HUES48 (cell line): ENCODE measurements at regions not wholly inside any gene's neighbourhood (a gene's known extent, or its start where the extent isn't known, plus 50 kb on each side); places are given as distances from the start of the nearest gene placed in this dataset.

Experiments used
- H3K27ac ChIP-seq: one replicate; pipeline ENCODE4 v1.7.0; 2013; ENCODE audit warnings: low read depth, low read length, inconsistent platforms
- H3K27me3 ChIP-seq: 2 replicates; pipeline ENCODE4 v1.6.1; 2013; ENCODE audit warnings: mild to moderate bottlenecking, low read length; ENCODE audit not compliant: control insufficient read depth, insufficient read depth
- H3K36me3 ChIP-seq: 2 replicates; pipeline ENCODE4 v1.6.1; 2013; ENCODE audit warnings: low read length; ENCODE audit not compliant: control insufficient read depth, insufficient read depth
- H3K4me1 ChIP-seq: 2 replicates; pipeline ENCODE4 v1.6.1; 2013; ENCODE audit warnings: mild to moderate bottlenecking, low read length; ENCODE audit not compliant: control insufficient read depth, insufficient read depth
- H3K4me3 ChIP-seq: 2 replicates; pipeline ENCODE4 v1.5.1; 2013; ENCODE audit warnings: mild to moderate bottlenecking, low read depth, low read length
- H3K9ac ChIP-seq: 2 replicates; pipeline ENCODE4 v1.6.1; 2013; ENCODE audit warnings: mild to moderate bottlenecking, low read depth, low read length, moderate library complexity
- H3K9me3 ChIP-seq: 2 replicates; pipeline ENCODE4 v1.6.1; 2013; ENCODE audit warnings: low read length; ENCODE audit not compliant: control insufficient read depth, insufficient read depth

- no peaks in the 10 kb centered on the region for H3K36me3 ChIP-seq
- peaks cover 16% of the 10 kb centered on the region; the same call in 1 of the 2 replicates for H3K4me1 ChIP-seq
- H3K27me3 ChIP-seq = no peaks in the 10 kb centered on the region
- H3K9ac ChIP-seq = no peak overlapping the region
- H3K9me3 ChIP-seq = no peaks in the 10 kb centered on the region
- no peak overlapping the region for H3K4me3 ChIP-seq
- H3K27ac ChIP-seq = no peak overlapping the region
Measured at GRCh38 chr3:118817748-118818165, 216.9 kb downstream of the IGSF11 start.

DNA sequence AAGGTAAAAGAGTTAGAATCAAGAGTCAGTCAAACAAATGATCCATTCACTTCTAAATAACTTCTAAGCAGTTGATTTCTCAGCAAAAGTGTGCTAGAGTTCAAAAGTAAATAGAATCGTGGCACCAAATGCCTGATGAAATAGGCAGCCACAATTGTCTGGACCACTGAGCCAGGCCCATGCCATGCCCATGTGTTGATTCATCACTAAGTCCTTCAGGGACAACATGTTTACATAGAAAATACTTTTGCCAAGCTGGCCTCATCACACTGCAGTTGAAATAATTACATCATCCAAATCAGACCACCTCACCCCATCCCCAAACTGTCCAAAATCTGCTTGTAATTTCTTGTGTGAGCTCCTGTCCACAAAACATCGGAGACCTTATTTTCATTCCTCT is 216.3 kb downstream of the IGSF11 start:
- H3K4me3 ChIP-seq = no peak overlapping the region
- H3K9ac ChIP-seq = no peak overlapping the region
- H3K4me1 ChIP-seq = peaks cover 16% of the 10 kb centered on the region; the same call in 1 of the 2 replicates
- H3K36me3 ChIP-seq = no peaks in the 10 kb centered on the region
- no peak overlapping the region for H3K27ac ChIP-seq
- no peaks in the 10 kb centered on the region for H3K27me3 ChIP-seq
- H3K9me3 ChIP-seq = no peaks in the 10 kb centered on the region

DNA sequence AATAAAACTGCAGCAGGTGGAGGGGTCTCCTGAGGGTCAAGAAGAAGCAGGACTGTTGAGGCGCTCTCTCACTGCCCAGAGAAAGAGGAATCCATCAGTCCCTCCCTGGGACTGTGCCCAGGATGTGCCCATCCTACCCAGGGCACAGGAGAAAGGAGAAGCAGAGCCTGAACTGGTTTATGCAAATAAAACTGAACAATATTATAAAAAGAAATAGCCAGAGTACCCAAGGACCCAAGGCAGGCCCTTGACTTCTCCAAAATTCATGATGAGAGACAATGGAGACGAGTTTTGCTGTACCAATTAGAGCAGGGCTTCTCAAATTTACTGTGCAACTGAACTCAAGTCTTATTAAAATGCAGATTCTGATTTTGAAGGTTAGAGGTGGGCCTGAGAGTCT is 211.0 kb downstream of the IGSF11 start:
- Histone ChIP-seq H3K27ac (no peak overlapping the region), H3K4me3 (no peak overlapping the region), H3K9ac (no peak overlapping the region), H3K36me3 (no peaks in the 10 kb centered on the region), H3K4me1 (peaks cover 10% of the 10 kb centered on the region; the same call in 1 of the 2 replicates), H3K27me3 (no peaks in the 10 kb centered on the region), H3K9me3 (no peaks in the 10 kb centered on the region)

GRCh38 chr3:118827446-118827845 is 207.2 kb downstream of the IGSF11 start:
- Histone ChIP-seq H3K4me3 (no peak overlapping the region), H3K27ac (no peak overlapping the region), H3K9me3 (no peaks in the 10 kb centered on the region), H3K27me3 (no peaks in the 10 kb centered on the region), H3K9ac (no peak overlapping the region), H3K36me3 (no peaks in the 10 kb centered on the region), H3K4me1 (no peaks in the 10 kb centered on the region)

- Histone ChIP-seq H3K9me3 (no peaks in the 10 kb centered on the region), H3K27me3 (no peaks in the 10 kb centered on the region), H3K4me1 (no peaks in the 10 kb centered on the region), H3K9ac (no peak overlapping the region), H3K27ac (no peak overlapping the region), H3K4me3 (no peak overlapping the region), H3K36me3 (no peaks in the 10 kb centered on the region)
Measured at GRCh38 chr3:118828351-118828750, 206.3 kb downstream of the IGSF11 start.

DNA sequence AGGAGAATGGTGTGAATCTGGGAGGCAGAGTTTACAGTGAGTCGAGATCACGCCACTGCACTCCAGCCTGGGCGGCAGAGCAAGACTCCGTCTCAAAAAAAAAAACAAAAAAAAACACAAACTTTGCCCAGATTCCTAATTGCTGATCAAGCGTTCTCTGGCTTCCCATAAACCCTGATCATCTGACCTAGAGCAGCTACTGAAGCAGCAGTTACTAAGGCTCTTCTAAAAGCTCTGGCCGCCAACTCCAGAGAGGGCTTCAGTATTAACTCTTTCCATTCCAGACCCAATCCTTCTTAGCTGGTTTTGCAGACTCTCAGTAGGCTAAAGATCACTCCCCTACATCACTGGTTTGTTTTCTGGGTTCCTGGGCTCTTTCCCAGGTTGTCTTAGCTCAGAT is 201.6 kb downstream of the IGSF11 start:
- no peaks in the 10 kb centered on the region for H3K27me3 ChIP-seq
- H3K9ac ChIP-seq = no peak overlapping the region
- H3K9me3 ChIP-seq = 0 out of 2 replicates have a peak, but pooled peaks cover 6% of the 10 kb centered on the region
- no peaks in the 10 kb centered on the region for H3K36me3 ChIP-seq
- H3K4me3 ChIP-seq = no peak overlapping the region
- H3K27ac ChIP-seq = no peak overlapping the region
- no peaks in the 10 kb centered on the region for H3K4me1 ChIP-seq

DNA sequence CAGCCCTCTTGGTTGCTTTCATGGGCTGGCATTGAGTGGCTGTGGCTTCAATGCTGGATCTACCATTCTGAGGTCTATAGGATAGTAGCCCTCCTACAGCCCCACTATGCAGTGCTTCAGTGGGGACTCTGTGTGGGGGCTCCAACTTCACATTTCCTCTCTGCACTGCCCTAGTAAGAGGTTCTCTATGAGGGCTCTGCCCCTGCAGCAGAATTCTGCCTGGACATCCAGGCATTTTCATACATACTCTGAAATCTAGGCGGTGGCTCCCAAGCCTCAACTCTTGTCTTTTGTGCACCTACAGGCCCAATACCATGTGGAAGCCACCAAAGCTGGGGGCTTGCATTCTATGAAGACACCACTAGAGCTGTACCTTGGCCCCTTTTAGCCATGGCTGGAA is 195.8 kb downstream of the IGSF11 start:
- H3K4me3 ChIP-seq = no peak overlapping the region
- H3K27me3 ChIP-seq = no peaks in the 10 kb centered on the region
- peaks cover 60% of the 10 kb centered on the region for H3K9me3 ChIP-seq
- no peaks in the 10 kb centered on the region for H3K4me1 ChIP-seq
- no peaks in the 10 kb centered on the region for H3K36me3 ChIP-seq
- H3K9ac ChIP-seq = no peak overlapping the region
- H3K27ac ChIP-seq = no peak overlapping the region

- Histone ChIP-seq H3K9ac (no peak overlapping the region), H3K4me1 (no peaks in the 10 kb centered on the region), H3K36me3 (no peaks in the 10 kb centered on the region), H3K9me3 (peaks cover 65% of the 10 kb centered on the region), H3K27ac (no peak overlapping the region), H3K27me3 (no peaks in the 10 kb centered on the region), H3K4me3 (no peak overlapping the region)
Measured at GRCh38 chr3:118842147-118842863, 192.3 kb downstream of the IGSF11 start.

DNA sequence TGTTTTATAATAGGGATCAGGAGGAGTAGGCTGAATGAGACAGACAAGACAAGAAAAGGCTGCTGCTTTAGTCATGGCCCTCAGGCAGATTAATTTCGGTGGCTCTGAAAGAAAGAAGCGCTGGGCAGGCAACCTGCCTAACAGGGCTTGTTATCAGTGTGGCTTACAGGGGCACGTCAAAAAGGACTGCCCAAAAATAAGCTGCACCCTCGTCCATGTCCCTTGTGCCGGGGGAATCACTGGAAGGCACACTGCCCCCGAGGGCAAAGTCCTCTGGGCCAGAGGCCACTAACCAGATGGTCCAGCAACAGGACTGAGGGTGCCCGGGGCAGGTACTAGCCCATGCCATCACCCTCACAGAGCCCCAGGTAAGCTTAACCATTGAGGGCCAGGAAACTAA is 188.5 kb downstream of the IGSF11 start:
- Histone ChIP-seq H3K27ac (no peak overlapping the region), H3K9me3 (peaks cover 34% of the 10 kb centered on the region), H3K4me1 (no peaks in the 10 kb centered on the region), H3K27me3 (no peaks in the 10 kb centered on the region), H3K9ac (no peak overlapping the region), H3K4me3 (no peak overlapping the region), H3K36me3 (no peaks in the 10 kb centered on the region)
